Caki2 (cell line): ENCODE measurements at regions not wholly inside any gene's neighbourhood (a gene's known extent, or its start where the extent isn't known, plus 50 kb on each side); places are given as distances from the start of the nearest gene placed in this dataset.

ENCODE experiments used
- DNase-seq: peaks from one replicate; pipeline ENCODE4 v3.0.0-alpha.2; 2015; ENCODE audit warnings: low read depth
- in situ Hi-C: cut with HindIII; loops from 2 replicates; pipeline ENCODE4 v1.10.0; 2016; ENCODE audit warnings: low sequenced_read_pairs, low pct_unique_long_range_greater_than_20kb, mixed read lengths

DNA sequence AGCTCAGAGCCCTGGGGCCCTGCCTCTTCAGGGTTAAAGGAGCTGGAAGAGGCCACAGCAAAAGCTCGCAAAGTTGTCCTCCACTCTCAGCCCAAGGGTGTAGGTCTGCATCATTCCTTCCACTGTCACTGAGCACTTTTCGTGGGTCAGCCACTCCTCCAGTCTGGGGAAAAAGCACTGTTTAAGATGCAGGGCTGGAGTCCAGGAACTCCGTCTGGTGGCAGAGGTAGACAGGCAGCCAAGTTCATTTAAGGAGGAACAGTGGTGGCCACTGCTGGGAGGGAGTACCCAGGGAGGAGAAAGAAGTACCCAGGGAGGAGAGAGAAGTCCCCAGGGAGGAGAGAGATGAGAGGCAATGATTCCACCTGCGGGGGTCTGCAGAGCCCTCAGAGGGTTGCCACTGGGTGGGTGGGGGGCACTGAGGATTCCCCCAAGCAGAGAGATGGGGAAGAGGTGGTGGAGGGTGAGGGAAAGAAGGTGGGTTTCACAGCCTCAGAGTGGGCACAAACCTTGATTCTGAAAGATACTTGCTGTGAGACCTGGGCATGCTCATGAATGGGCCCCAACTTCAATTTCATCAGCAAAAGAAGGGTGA, 70.0 kb upstream of the B3GAT1 start:
- no peak for DNase-seq
- in situ Hi-C loops: no loop called here

DNA sequence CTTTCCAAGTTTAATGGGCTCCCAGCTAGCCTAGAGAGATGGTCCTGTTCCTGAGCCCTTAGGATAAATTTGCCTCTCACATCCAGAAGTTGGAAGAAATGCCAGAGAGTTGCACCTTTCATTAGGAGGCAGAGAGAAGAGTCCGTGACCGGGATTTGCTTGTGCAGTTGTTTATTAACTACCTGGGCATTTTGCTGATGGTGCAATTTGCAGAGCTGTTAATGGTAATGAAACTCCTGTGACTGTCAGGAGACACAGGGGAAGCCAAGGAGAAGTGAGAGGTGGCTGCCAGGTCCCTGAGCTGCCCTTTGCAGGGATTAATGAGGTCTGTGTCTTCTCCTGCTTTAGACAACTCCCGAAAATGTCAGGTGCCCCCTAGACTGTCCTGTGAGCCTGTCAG, 69.1 kb upstream of the B3GAT1 start:
- in situ Hi-C loops: no loop called here
- DNase-seq: no peak

DNA sequence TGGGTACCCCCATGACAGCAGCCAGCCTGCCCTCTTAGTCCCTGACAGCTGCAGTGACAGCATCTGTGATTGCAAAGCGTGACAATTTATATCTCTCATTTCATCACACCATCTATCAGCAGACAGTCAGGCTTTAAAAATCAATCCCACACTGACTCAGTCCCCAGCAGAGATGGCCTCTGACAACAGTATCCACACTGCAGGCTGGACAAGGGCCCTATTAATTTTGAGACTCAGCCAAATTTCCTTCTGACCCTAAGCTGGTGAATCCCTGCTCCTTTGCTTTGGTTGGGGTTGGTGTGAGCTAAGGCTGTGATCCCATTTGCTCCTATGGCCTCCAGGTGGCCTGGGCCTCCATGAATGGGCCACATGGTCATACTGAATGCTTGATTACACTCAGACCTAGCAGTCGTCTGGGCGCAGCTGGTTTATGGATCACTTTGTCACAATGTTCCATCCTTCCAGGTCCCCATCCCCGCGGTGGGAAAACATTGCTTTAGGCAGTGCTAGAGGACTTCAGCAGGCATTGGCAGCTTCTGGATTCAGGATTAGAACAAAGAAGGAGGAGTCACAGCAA, 68.2 kb upstream of the B3GAT1 start:
- in situ Hi-C loops: no loop called here
- DNase-seq: no peak

DNA sequence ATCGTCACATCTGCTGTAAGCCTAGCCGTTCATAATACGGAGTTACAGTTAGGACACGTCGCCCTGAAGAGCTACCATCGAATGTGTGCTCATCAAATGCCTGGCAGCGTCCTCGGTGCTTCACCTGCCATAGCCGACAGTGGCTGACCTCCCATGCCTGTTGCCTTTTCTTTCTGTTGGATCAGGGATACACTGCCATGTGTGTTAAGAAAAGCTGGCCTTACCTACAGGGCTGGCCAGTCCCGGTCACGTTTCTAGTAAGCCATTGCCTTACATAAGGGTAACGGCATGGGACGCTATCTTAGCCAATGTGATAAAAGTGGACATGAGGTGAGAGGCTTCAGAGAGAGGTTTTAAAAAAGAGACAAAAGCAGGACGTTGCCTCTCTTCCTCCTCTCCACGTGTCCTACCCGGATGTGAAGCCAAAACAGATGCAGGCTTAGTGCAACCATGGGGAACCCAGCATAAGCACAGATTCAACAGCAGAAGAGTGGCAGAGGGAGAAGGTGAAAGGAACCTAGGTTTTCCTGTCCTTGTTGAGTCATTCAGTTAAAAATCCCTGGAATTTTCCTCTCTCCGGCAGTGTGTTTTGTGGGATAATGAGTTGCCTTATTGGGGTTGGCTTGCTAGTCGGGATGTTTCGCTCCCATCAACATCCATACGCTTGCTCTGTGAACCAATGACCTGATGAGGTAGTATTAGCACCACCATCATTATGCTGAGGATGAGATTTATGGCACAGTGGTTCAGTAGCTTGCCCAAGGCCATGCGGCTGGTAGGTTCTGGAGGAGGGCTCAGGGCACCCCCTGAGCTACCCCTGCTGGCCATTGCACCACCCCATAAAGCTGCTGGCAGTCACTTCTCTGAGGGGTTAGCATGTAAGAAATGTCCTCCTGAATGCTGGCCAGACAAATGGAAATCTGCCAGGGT, 67.4 kb upstream of the B3GAT1 start:
- in situ Hi-C loops: no loop called here
- DNase-seq: no peak

DNA sequence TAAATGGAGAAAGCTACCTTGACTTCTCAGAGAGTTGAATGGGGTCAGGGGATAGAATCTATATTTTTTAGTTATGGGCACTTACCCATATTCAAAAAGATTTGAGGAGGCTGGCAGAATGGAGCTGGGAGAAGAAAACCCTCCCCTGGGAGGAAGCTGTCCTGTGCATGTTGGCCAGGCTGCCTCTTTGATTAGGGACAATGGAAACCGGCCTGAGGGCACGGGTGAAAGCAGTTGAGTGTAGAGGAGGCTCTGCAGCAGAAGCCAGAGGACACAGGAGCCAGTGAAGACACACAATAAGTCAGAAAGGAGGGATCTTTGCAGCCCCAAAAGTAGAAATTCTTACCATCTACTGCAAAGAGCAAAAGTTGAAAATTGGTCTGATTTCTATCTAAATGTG, 66.6 kb upstream of the B3GAT1 start:
- DNase-seq: no peak
- in situ Hi-C loops: no loop called here

DNA sequence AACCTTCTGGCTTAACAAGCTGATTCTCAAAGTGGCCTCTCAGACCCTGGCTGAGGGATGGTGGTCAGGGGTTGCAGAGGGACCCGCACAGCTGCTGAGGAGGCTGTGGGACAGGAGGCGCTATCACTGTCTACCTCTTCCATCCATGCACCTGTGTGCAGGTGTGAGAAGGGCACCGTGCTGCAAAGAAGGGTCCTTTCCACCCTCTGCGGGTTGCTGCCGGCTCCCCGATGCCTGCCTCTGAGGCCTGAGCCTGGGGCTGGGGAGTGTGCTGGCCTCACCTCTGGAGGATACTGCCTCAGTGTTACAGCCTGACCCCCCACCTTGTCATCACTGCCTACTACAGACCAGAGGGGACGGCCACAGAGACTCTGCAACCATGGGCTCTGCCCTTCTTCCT, 66.1 kb upstream of the B3GAT1 start:
- DNase-seq: no peak
- in situ Hi-C loops: no loop called here

DNA sequence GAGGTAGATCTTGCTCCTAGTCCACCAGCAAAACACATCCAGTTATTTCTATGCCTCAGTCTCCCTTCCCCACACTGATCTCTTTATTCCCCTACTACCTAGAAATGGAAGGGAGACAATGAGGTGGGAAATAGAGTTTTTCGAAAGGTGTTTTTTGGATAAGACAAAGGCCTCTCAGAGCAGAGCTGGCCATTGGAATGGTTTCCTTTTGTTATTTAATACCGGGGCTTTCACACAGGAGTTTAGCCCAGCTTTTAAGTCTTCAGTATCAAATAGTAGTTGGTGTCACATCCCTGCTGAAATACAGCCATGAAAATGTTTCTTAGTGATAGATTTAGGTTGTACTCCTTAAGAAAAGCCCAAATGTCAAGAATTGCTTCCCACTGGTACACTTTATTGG, 65.4 kb upstream of the B3GAT1 start:
- in situ Hi-C loops: no loop called here
- no peak for DNase-seq

DNA sequence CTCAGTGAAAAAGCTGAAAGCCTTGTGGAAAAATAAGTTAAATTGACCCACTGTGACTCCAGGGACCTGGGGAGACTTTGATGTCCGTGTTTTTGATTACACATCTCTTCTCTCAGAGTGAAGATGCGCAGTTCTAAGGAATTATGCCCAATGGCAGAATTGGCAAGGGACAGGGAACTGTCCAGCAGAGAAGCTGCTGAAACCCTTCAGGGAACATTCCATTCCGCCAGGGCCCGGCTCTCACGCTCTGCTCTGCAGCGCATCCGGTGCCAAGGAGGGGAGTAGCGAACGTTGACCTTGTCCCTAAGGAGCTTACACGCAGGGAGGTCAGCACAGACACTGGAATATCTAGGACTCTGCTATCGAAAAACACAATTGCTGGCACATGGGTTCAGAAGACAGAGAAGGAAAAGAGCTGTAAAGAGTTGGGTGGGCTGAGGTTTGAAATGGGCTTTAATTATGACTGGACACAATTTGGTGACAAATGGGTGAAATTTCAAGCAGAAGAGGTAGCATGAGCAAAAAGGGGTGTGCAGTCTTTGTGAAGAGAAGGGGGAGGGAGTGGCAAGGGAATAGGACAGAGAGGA, 64.5 kb upstream of the B3GAT1 start:
- peak; percentile 4 for DNase-seq
- in situ Hi-C loops: no loop called here

DNA sequence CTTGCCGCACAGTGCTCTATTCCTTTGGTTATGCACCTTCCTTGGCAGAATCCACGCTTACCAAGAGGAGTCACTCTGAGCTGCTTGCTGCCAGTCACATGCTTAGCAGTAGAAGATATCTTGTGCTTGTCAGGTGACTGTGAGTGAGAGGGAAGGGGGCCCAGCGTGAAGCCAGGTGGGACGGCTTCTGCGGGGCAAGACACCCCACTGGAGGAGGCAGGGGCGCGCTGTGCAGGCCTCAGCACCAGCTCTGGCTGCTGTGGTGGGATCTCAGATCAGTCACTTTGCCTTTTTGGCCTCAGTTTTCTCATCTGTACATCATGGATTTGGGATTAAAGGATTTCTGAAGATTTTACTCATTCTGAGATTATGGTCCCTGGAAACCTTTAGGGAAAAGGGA, 63.9 kb upstream of the B3GAT1 start:
- DNase-seq: no peak
- in situ Hi-C loops: no loop called here

DNA sequence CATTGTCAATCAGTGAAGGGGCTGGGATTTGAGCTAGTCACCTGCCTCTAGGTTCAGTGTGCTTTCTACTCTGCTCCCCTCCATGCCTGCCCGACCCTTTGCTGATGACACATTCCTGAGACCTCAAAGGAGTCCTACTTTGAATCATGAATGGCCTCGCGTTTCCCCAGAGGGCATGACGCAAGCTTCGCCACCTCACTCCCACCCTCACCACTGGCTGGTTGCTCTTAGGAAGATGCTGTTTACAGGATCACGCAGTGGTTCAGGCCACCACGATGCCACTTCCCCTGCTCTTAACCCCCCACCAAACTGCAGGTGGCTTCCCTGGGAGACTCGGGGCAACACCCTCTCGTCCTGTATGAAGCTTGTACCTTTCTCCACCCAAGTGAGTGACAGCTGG, 62.9 kb upstream of the B3GAT1 start:
- in situ Hi-C loops: no loop called here
- DNase-seq: no peak

DNA sequence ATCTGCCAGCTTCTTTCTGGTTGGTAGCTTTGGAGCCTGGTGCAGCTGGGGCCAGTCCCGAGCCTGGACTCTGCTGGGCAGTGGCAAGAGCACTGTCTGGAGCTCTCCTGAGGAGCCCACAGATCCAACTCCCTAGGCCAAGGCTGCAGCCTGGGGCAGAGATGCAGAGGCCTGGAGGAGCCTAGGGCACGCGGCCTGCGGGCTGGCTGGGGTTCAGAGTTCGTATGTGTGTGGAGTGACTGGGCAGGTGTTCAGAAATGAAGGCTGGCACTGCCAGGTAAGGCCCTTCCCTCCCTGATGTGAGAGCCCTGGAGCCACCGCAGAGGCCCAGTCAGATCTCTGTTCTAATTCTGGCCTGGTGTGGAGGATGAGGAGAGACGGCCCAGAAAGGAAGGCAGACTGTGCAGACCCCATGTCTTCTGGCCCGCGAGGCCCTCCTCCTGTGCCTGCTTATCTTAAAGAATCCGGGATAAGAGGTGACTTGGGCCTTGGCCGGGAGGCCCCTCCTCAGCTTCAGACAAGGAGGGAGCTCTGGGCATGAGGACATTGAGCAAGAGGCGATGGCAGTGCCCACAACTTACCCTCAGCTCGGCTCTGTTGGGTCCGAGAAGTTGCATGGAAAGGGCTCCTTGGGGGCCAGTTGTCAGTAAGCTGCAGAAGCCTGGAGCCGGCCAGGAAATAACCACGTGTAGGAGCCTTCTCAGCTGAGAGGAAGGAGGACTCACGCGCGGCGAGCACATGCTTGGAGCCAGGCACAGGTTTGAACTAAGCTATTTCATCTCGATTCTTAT, 62.2 kb upstream of the B3GAT1 start:
- in situ Hi-C loops: no loop called here
- DNase-seq: no peak

DNA sequence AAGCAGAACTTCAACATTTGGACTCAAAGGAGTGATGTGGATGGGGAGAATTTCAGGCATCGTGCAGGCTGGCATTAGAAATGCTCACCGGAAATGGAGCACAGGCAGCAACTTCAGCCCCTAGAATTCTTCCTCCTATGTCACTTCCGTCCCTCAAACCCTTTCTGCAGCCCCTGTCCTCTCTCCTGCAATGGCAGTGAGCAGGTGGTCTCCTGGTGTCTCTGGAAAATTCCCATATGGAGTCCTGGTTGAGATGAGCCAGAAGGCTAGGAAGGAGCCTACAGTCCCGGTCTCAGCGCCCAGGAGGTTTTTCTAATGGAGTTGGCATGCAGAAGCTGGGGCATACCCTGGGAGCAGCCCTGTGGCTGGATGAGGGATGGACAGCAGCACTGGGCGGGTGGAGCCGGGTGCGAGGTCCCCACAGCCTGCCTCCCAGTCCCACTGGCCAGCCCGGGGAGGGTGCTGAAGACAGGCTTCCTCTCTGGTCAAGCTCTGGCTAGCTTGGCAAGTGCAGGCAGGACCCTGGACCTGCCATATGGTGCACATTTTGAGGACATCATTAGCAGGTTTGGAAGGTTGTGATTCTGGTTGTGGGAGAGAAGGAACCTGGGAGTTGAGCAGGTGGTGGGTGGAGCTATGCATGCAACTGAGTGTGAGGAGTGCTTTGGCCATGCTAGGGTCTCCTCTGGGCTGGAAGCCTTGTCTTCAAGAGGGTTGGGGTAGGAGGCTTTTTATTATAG, 59.8 kb upstream of the B3GAT1 start:
- in situ Hi-C loops: no loop called here
- no peak for DNase-seq

DNA sequence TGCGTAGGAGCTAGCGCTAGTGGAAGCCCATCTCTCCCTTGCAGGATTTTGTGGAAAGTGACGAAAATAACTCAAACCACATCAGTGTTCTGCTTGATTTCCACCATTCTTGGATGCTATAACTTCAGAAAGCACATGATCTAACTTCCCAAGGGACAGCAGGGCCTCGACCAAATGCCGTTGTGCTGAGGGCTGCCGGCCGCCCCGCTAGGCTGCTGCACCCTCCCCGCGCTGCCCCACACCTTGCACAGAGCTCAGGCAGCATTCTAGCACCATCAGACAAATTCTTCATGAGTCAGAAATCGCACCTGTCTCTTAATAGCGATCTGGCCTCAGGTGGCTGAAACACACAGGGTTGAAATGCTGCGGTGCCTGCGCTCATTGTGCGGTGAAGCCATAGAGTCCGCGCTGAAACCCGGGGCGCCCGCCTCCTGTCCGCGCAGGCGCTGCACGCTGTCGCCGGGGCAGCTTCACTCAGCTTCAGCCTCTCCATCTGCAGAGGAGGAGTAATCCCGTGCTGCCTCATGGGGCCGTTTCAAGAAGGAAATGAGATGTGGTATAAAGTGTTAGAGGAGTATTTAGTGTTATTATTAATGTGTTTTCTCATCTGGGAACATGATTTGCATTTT, 59.2 kb upstream of the B3GAT1 start:
- DNase-seq: no peak
- in situ Hi-C loops: no loop called here

DNA sequence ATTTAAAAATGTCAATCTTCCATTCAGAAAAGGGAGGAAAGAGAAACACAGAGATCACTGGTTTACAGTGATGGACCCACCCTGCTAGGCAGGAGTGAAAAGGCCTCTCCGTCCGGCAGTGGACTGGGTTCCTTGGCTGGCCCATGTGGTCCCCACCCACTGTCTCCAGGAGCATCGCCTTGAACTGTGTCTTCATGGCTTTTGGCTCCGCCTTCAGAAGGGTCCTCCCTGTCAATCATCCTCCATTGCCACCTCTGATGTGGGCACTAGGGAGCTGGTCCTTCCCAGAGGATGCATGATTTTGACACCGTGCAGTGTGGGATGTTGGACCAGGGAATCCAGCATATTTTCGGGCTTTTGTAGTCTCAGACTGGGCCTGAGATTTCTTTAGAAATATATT, 58.2 kb upstream of the B3GAT1 start:
- in situ Hi-C loops: no loop called here
- DNase-seq: no peak

DNA sequence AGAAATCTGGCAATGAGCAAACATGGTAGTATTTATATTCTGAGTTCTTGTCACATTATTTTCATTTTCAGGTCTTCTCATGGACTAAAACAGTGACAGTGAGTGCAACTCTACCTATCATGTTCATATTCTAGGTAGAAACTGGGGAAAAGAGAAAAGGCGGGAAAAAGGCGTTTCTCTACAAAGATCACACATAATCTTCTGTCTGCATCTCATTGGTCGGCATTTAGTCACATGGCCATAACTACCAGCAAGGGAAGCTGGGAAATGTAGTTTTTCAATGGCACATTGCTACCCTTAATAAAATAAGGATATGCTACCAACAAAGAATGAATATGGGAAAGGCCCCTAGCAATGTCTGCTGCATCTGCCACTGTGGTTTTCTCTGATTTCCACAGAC, 57.6 kb upstream of the B3GAT1 start:
- in situ Hi-C loops: no loop called here

DNA sequence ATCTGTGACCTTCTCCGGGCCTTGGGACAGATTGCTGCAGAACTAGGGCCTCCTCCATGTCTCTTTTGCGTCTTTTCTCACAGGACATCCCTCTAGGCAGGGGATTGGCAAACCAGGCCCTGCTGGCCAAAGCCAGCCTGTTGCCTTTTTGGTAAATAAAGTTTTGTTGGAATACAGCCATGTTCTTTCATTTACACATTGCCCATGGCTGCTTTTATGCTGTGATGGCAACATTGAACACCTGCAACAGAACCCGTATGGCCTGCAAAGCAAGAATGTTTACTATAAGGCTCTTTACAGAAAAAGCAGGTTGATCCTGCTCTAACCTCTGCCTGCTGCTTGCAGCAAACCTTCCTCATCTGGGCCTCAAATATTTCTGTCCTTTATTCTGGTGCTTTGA, 56.8 kb upstream of the B3GAT1 start:
- DNase-seq: no peak
- in situ Hi-C loops: no loop called here

More for the DNA sequence above, 57.6 kb upstream of the B3GAT1 start:
- no peak for DNase-seq

DNA sequence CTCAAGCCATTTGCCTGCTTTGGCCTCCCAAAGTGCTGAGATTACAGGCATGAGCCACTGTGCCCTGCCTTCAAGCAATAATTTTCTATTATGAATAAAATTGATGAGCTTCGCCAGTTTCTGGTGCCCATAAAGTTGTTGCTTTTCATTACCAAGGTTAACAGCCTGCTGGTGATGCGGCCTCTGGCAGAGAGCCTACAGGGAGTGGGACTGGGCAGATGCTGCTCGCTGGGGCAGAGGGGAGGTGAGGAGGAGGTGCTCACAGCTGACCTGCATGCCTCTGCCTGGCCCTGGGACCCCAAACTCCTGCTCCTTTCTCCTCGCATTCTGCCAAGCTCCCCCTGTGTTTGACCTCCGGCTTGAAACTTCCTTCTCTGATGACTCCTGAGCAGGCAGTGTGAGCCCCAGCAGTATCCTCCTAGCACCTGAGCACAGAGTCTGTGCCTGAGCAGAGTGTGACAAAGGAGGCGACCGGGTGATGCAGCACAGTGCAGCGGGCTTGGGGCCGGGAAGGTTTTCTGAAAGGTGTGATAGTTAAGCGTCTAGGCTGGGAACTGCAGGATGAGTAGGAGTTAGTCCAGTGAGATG, 56.1 kb upstream of the B3GAT1 start:
- DNase-seq: no peak
- in situ Hi-C loops: no loop called here
